Cardiac fibroblast (primary cell): ENCODE measurements at regions not wholly inside any gene's neighbourhood (a gene's known extent, or its start where the extent isn't known, plus 50 kb on each side); places are given as distances from the start of the nearest gene placed in this dataset.
A peak's percentile ranks its signal among the peaks of the same experiment; 100 is the strongest.

Experiments
- DNase-seq, 2 donors: peaks; one replicate each; pipeline versions ENCODE4 v3.0.0 to v3.0.0-alpha.2; 2010; ENCODE audit warnings: low read depth in 2 of 2
- H3K4me3 ChIP-seq, 2 donors: replicated peaks in 1 of 2; 1 replicate in 1 of 2; 2 replicates in 1 of 2; pipeline ENCODE4 v1.5.1; 2011; ENCODE audit warnings: low read depth in 2 of 2, low read length in 2 of 2, mild to moderate bottlenecking in 2 of 2, moderate library complexity in 1 of 2
- CTCF ChIP-seq: IDR thresholded peaks from one replicate; pipeline ENCODE4 v1.5.1; 2011; ENCODE audit warnings: low read depth, mild to moderate bottlenecking, low read length, inconsistent platforms

GRCh38 chr9:79257228-79257781 lies 314.5 kb upstream of the TLE4 start:
- DNase-seq, result no peak
- H3K4me3 ChIP-seq, result no peak overlapping the region

GRCh38 chr9:79257790-79258351 lies 313.9 kb upstream of the TLE4 start:
- H3K4me3 ChIP-seq, result no peak overlapping the region
- DNase-seq, result no peak
- no peak for TF ChIP-seq CTCF

More at GRCh38 chr9:79257228-79257781, 314.5 kb upstream of the TLE4 start:
- TF ChIP-seq CTCF, result no peak

- H3K4me3 ChIP-seq, result no peak overlapping the region
- DNase-seq, result no peak
- no peak for TF ChIP-seq CTCF
Observed at GRCh38 chr9:79259858-79260257, 311.9 kb upstream of the TLE4 start.

GRCh38 chr9:79263628-79264027 lies 308.1 kb upstream of the TLE4 start:
- TF ChIP-seq CTCF, result no peak
- peak in 1 of 2 donors; percentile 30 for DNase-seq
- H3K4me3 ChIP-seq, result no peak overlapping the region

GRCh38 chr9:79264041-79264440 lies 307.7 kb upstream of the TLE4 start:
- no peak for TF ChIP-seq CTCF
- no peak for DNase-seq
- no peak overlapping the region for H3K4me3 ChIP-seq

- DNase-seq, result no peak
- TF ChIP-seq CTCF, result no peak
- H3K4me3 ChIP-seq, result no peak overlapping the region
Observed at GRCh38 chr9:79264511-79265355, 307.0 kb upstream of the TLE4 start.
